ENCODE measurements at regions not wholly inside any gene's neighbourhood (a gene's known extent, or its start where the extent isn't known, plus 50 kb on each side); places are given as distances from the start of the nearest gene placed in this dataset.
"Not testable (repeated sequence)": the region's sequence is repeated elsewhere in the genome, so short reads cannot be mapped to it uniquely, and the experiment has no call there.

DNA sequence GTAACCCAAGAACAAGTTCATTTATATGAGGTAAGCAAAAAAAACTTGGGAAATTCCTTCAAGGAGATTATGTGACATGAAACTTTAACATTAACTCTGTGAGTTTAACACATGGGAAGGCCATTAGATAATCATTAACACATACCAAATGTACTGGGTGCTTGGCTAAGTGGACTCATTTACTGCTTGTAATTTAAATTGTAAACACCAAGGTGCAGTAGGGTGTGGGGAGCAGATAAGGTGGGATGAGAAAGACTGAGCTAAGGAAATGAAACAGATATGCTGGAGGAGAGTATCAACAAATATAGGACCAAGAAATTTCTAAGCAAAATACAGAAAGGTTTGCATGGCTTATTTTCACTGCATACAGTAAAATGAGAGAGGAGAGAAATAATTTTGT, 2384.8 kb upstream of the ACO1 start:
- in situ Hi-C loops (cut with HindIII; ENCODE audit: low sequenced_read_pairs): no loop called here

GRCh38 chr9:30010691-30011090, 2373.8 kb upstream of the ACO1 start:
- in situ Hi-C loops (cut with HindIII; ENCODE audit: low sequenced_read_pairs): no loop called here

DNA sequence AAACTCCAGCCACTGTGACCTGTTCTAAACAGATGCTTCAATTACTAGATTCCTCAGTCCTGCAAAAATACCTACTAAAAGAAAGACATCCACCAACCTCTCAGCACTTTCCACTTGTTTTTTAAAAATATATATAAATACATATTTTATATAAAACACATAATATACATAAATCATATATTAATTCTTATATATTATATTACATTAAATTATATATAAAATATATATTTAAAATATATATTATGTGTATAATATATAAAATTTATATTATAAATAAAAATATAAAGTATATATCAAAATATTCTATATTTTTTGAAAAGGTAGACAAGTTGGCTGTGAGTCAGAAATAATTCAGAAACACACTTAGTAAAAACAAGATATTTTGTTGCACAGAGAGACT, 2371.8 kb upstream of the ACO1 start:
- in situ Hi-C loops (cut with HindIII; ENCODE audit: low sequenced_read_pairs): no loop called here

- in situ Hi-C loops (cut with HindIII; ENCODE audit: low sequenced_read_pairs): no loop called here
These were observed 2369.4 kb upstream of the ACO1 start for GRCh38 chr9:30015073-30015472.

DNA sequence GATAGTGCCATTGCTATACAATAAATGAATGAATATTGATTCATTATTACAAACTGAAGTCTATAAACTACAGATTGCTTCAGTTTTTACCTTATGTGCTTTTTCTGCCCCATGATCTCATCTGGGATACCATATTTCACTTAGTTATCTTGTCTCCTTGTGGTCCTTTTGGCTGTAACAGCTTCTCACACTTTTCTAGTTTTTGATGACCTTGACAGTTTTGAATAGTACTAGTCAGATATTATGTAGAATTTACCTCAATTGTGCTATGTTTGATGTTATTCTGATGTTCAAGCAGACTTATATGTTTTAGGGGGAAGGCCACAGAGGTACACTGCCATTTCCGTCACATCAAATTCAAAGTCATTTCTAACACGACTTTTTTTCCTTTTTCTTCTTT, 2364.3 kb upstream of the ACO1 start:
- in situ Hi-C loops (cut with HindIII; ENCODE audit: low sequenced_read_pairs): no loop called here

- in situ Hi-C loops (cut with HindIII; ENCODE audit: low sequenced_read_pairs): no loop called here
These were observed 2348.7 kb upstream of the ACO1 start for GRCh38 chr9:30035761-30036160.

DNA sequence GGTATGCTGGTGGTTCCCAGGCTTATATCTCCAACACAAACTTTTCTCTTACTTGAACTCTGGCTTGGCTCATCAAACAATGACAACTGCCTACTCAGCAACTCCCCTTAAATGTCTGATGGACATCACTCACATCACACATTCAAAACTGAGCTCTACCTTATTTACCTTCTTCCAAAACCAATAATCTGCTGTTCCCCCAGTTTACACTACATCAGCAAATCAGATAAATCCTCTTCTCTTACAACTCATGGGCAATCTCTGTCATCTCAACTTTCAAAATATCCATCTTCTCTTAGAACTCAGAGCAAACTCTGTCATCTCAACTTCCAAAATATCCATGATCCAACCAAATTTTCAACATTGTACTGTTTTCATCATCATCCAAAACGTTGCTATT, 2347.9 kb upstream of the ACO1 start:
- in situ Hi-C loops (cut with HindIII; ENCODE audit: low sequenced_read_pairs): no loop called here

GRCh38 chr9:30039712-30040111, 2344.7 kb upstream of the ACO1 start:
- in situ Hi-C loops (cut with HindIII; ENCODE audit: low sequenced_read_pairs): no loop called here

GRCh38 chr9:30048396-30048795, 2336.0 kb upstream of the ACO1 start:
- in situ Hi-C loops (cut with HindIII; ENCODE audit: low sequenced_read_pairs): no loop called here

GRCh38 chr9:30058463-30058862, 2326.0 kb upstream of the ACO1 start:
- in situ Hi-C loops (cut with HindIII; ENCODE audit: low sequenced_read_pairs): no loop called here

- in situ Hi-C loops (cut with HindIII; ENCODE audit: low sequenced_read_pairs): no loop called here
These were observed 2323.5 kb upstream of the ACO1 start for GRCh38 chr9:30060976-30061375.

- in situ Hi-C loops (cut with HindIII; ENCODE audit: low sequenced_read_pairs): no loop called here
These were observed 2318.6 kb upstream of the ACO1 start for GRCh38 chr9:30065888-30066287.

- in situ Hi-C loops (cut with HindIII; ENCODE audit: low sequenced_read_pairs): not testable (repeated sequence)
These were observed 2315.2 kb upstream of the ACO1 start for GRCh38 chr9:30069236-30069635.

DNA sequence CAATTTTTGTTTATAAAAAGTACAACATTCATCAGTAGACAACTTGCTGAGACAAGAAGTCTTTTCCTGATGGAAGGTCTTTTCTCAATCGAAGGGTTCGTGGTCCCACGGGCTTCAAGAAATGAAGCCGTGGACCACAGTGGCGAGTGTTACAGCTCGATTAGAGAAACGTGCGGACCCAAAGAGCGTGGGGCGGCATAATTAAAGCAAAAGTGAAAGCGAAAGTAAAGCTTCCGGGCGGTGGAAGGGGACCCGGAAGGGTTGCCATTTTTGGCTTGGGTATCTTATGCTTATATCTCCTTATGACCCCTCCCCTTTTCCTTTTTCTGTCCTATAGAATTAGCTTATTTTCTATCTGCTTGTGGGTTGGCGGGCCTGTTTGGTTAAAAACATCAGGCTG, 2309.4 kb upstream of the ACO1 start:
- in situ Hi-C loops (cut with HindIII; ENCODE audit: low sequenced_read_pairs): no loop called here

DNA sequence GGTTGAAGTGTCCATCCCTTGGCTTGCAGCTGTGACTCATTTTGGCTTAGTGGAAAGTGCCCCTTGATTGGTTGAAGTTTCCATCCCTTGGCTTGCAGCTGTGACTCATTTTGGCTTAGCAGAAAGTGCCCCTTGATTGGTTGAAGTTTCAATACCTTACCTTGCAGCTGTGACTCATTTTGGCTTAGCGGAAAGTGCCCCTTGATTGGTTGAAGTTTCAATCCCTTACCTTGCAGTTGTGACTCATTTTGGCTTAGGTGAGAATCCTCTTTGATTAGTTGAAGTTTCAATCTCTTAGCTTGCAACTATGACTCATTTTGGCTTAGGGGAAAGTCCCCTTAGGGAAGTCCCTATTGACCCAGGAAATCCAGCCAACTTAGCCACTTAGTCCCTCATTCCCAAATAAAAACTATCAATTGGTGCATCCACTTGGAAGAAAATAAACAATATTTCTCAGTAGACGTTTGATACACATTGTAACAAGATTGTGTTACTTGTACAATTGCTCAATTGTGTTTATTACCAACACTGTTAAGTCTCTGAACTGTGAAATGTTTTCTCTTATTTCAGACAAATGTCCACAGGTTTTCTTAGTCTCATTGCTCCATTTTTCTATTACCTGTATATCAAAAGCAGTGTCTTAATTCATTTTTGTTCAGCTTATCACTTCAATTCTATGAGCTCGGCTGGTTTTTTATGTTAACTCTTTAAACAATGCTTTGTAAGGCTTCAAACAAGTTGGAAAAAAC, 2308.8 kb upstream of the ACO1 start:
- in situ Hi-C loops (cut with HindIII; ENCODE audit: low sequenced_read_pairs): no loop called here

- in situ Hi-C loops (cut with HindIII; ENCODE audit: low sequenced_read_pairs): no loop called here
These were observed 2306.2 kb upstream of the ACO1 start for GRCh38 chr9:30078195-30078594.

- in situ Hi-C loops (cut with HindIII; ENCODE audit: low sequenced_read_pairs): no loop called here
These were observed 2295.0 kb upstream of the ACO1 start for GRCh38 chr9:30089428-30089827.

DNA sequence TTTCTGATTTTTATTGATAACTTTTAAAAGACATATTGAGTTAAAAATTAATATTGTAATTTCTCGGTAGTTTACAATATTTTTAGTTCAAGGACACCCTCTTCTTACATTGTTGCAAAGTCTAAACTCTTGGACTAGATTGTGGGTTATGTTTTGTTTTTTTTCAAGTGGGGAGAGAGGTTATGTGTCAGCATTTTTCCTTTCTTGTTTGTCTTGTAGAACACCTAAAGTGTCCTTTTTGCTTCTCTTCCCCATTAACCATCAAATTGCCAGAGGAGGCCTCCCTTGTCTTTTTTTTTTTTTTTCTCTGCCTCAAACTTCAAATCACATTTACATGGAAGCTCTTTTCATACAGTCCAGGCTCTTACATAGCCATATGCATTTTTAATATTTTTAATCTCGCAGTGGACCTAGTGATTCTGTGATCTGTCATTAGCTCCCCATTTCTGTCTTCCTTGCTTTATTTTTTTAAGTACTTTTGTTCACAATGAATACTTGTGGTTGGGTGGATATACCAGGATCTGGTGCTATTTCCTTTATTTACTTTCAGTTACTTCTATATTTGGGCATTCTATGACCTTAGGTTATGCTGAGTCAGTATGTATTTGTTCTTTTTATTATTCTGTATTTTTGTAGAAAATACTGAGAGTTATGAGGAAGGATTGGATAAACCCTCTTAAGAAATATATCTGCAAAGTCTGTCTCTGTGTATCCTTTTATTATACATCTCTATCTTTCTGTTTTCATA, 2280.6 kb upstream of the ACO1 start:
- in situ Hi-C loops (cut with HindIII; ENCODE audit: low sequenced_read_pairs): no loop called here

GRCh38 chr9:30107134-30107533, 2277.3 kb upstream of the ACO1 start:
- in situ Hi-C loops (cut with HindIII; ENCODE audit: low sequenced_read_pairs): not testable (repeated sequence)

DNA sequence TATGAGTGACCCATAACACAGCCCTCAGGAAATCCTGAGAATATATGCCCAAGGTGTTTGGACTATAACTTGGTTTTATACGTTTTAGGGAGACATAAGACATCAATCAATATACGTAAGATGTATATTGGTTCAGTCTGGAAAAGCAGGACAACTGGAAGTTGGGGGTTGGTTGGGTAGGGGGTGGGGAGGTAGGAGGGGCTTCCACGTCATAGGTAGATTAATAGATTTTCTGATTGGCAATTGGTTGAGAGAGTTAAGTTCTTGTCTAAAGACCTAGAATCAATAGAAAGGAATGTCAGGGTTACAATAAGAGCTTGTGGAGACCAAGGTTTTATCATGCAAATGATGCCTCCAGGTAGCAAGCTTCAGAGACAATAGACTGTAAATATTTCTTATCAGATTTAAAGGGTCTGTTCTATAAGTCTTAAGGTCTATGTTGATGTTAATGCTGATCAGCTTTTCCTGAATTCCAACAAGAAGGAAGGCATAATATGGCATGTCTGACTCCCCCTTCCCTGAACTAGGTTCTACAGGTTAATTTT, 2267.7 kb upstream of the ACO1 start:
- in situ Hi-C loops (cut with HindIII; ENCODE audit: low sequenced_read_pairs): no loop called here

GRCh38 chr9:30120666-30121065, 2263.8 kb upstream of the ACO1 start:
- in situ Hi-C loops (cut with HindIII; ENCODE audit: low sequenced_read_pairs): no loop called here

GRCh38 chr9:30121611-30122010, 2262.8 kb upstream of the ACO1 start:
- in situ Hi-C loops (cut with HindIII; ENCODE audit: low sequenced_read_pairs): no loop called here

All from DLD1 (cell line).